K562 (cell line): ENCODE measurements at regions not wholly inside any gene's neighbourhood (a gene's known extent, or its start where the extent isn't known, plus 50 kb on each side); places are given as distances from the start of the nearest gene placed in this dataset.

Experiments used
- ATAC-seq: fragments of 200-7000 bp; cut with Tn5 transposase; 3 replicates; pipeline ENCODE4 v1.9.1; 2020; ENCODE audit warnings: moderate library complexity
- BruUV-seq: library from RNA; stranded (reverse); fragments of 400-500 nt; replicated peaks from 2 replicates; lab custom pipeline; 2021; lab: Mats Ljungman, UMichigan
- CTCF ChIA-PET: fragments of 300-600 bp; formaldehyde crosslinking; extraction: SDS; loops from one replicate; lab custom pipeline; 2021; ENCODE audit warnings: low intra/inter-chr PET ratio; lab: Yijun Ruan, JAX
- POLR2A ChIA-PET: fragments of 300-600, 350-650 bp; sonication (Branson Sonifier 250); formaldehyde crosslinking; extraction: SDS; loops from one replicate; lab custom pipeline; 2021; ENCODE audit warnings: antibody characterized with exemption, inconsistent platforms; lab: Yijun Ruan, JAX
- DNase-seq, 4 experiments: peaks; one replicate each; pipeline versions ENCODE4 v3.0.0 to v3.0.0-alpha.2; 2011 to 2018; ENCODE audit warnings: low spot score in 3 of 4, mixed read lengths in 3 of 4; ENCODE audit errors: extremely low read depth in 1 of 4
- FAIRE-seq: peaks from 2 replicates; lab custom pipeline; 2011; peaks lifted over from hg19 to GRCh38; lab: Jason Lieb, UNC
- H2AFZ ChIP-seq: 2 replicates; pipeline ENCODE4 v1.6.0; 2011; ENCODE audit warnings: low read depth, low read length, control low read depth, inconsistent platforms
- H3K27ac ChIP-seq: fragments of 200-600 bp; 3 replicates; pipeline ENCODE4 v1.8.0; 2011; ENCODE audit warnings: low read depth, mild to moderate bottlenecking, control low read depth, inconsistent platforms, low read length, moderate library complexity, mixed read lengths; ENCODE audit errors: extremely low read depth
- H3K27me3 ChIP-seq, 2 experiments: fragments of 300-600 bp in 1 of 2; 2 replicates in 1 of 2; 3 replicates in 1 of 2; pipeline versions ENCODE4 v1.6.0 to v1.8.0; 2011; ENCODE audit warnings: inconsistent platforms in 2 of 2, low read length in 2 of 2, mild to moderate bottlenecking in 1 of 2, mixed read lengths in 1 of 2, moderate library complexity in 1 of 2; ENCODE audit not compliant: control insufficient read depth in 2 of 2, insufficient read depth in 2 of 2
- H3K36me3 ChIP-seq: fragments of 300-600 bp; 3 replicates; pipeline ENCODE4 v1.8.0; 2011; ENCODE audit warnings: mild to moderate bottlenecking, low read length, inconsistent platforms; ENCODE audit not compliant: control insufficient read depth, insufficient read depth
- H3K4me1 ChIP-seq, 2 experiments: fragments of 200-600 bp in 1 of 2; replicated peaks in 1 of 2; 2 replicates in 1 of 2; 3 replicates in 1 of 2; pipeline versions ENCODE4 v1.5.1 to v1.8.0; 2011; ENCODE audit warnings: inconsistent platforms in 2 of 2, low read length in 2 of 2, mild to moderate bottlenecking in 1 of 2, mixed read lengths in 1 of 2, moderate library complexity in 1 of 2; ENCODE audit not compliant: control insufficient read depth in 2 of 2, insufficient read depth in 2 of 2
- H3K4me2 ChIP-seq: 2 replicates; pipeline ENCODE4 v1.6.1; 2011; ENCODE audit warnings: low read length, control low read depth, inconsistent platforms, mixed read lengths; ENCODE audit not compliant: insufficient read depth
- H3K4me3 ChIP-seq: fragments of 200-600 bp; sonication (generic), shearing (Covaris generic); 2 replicates; pipeline ENCODE4 v1.5.1; 2016; ENCODE audit warnings: control low read depth, inconsistent platforms
- H3K79me2 ChIP-seq: fragments of 200-600 bp; 3 replicates; pipeline ENCODE4 v1.8.0; 2011; ENCODE audit warnings: low read length, inconsistent platforms; ENCODE audit not compliant: control insufficient read depth, insufficient read depth
- H3K9ac ChIP-seq, 2 experiments: 2 replicates each; pipeline versions ENCODE4 v1.6.0 to v1.6.1; 2011; ENCODE audit warnings: low read depth in 2 of 2, low read length in 2 of 2, control low read depth in 1 of 2, inconsistent platforms in 1 of 2, mild to moderate bottlenecking in 1 of 2, mixed read lengths in 1 of 2; ENCODE audit not compliant: insufficient read depth in 1 of 2
- H3K9me1 ChIP-seq: one replicate; pipeline ENCODE4 v1.6.0; 2011; ENCODE audit warnings: inconsistent platforms, mild to moderate bottlenecking, low read length, moderate library complexity; ENCODE audit not compliant: control insufficient read depth, insufficient read depth
- H3K9me3 ChIP-seq: replicated peaks from 2 replicates; pipeline ENCODE4 v1.5.1; 2011; ENCODE audit warnings: low read depth, low read length, inconsistent platforms; ENCODE audit not compliant: control insufficient read depth, insufficient read depth
- H4K20me1 ChIP-seq: replicated peaks from 2 replicates; pipeline ENCODE4 v1.6.1; 2011; ENCODE audit warnings: low read length, inconsistent platforms, mixed read lengths; ENCODE audit not compliant: control insufficient read depth, insufficient read depth
- ARID2 ChIP-seq: fragments of 450-650 bp; IDR thresholded peaks from 2 replicates; pipeline ENCODE4 v1.6.1; 2017; ENCODE audit warnings: antibody characterized with exemption, mild to moderate bottlenecking
- CHCHD3 ChIP-seq: fragments of 250-450 bp; sonication (Bioruptor Pico); IDR thresholded peaks from 2 replicates; pipeline ENCODE4 v2.1.2; 2022; ENCODE audit warnings: mild to moderate bottlenecking
- MTA2 ChIP-seq: fragments of 450-650 bp; IDR thresholded peaks from 2 replicates; pipeline ENCODE4 v1.6.1; 2016; ENCODE audit warnings: low read depth
- MTF1 ChIP-seq: fragments of 250-450 bp; sonication (Bioruptor Pico); IDR thresholded peaks from 2 replicates; pipeline ENCODE4 v1.9.0; 2021; ENCODE audit warnings: moderate library complexity, mild to moderate bottlenecking, inconsistent platforms, borderline replicate concordance
- RFX1 ChIP-seq: fragments of 450-650 bp; IDR thresholded peaks from 2 replicates; pipeline ENCODE4 v1.6.1; 2016; ENCODE audit warnings: mild to moderate bottlenecking, moderate library complexity
- TAF9B ChIP-seq: fragments of 450-650 bp; IDR thresholded peaks from 2 replicates; pipeline ENCODE4 v1.6.1; 2018; ENCODE audit warnings: mild to moderate bottlenecking; ENCODE audit not compliant: partially characterized antibody
- ZBTB17 ChIP-seq: fragments of 450-650 bp; formaldehyde crosslinking; IDR thresholded peaks from 2 replicates; pipeline ENCODE4 v1.4.0; 2020; ENCODE audit warnings: mild to moderate bottlenecking
- ZC3H8 ChIP-seq: fragments of 450-650 bp; IDR thresholded peaks from 2 replicates; pipeline ENCODE4 v1.6.1; 2017
- ZNF124 ChIP-seq: sonication (generic); formaldehyde crosslinking; IDR thresholded peaks from 2 replicates; pipeline ENCODE4 v1.8.1; 2022; ENCODE audit warnings: missing genetic modification reagents
- ZNF696 ChIP-seq: fragments of 250-450 bp; sonication (Bioruptor Pico); conservative IDR thresholded peaks from 2 replicates; pipeline ENCODE4 v1.4.0; 2020; ENCODE audit warnings: mild to moderate bottlenecking, moderate library complexity
- WGBS: fragments of 100-300 bp; shearing (Covaris generic); methylation state at CpG from one replicate; pipeline ENCODE4 v1.1.6; 2016; ENCODE audit warnings: low coverage, mixed read lengths; ENCODE audit not compliant: insufficient coverage; ENCODE audit errors: missing lambda C conversion rate; 5-methylcytosine and 5-hydroxymethylcytosine counted together
- in situ Hi-C: fragments of 300-500 bp; cut with MboI; formaldehyde crosslinking; loops from 4 replicates; pipeline ENCODE4 v1.15.0; 2018; ENCODE audit warnings: inconsistent platforms, mixed read lengths
- intact Hi-C: fragments of 100-400 bp; cut with micrococcal nuclease; formaldehyde crosslinking; loops from 2 replicates; pipeline ENCODE4 v1.14.2; 2022
- TF ChIP-seq, protein P1 (sequence below): sonication (generic); formaldehyde crosslinking; IDR thresholded peaks from 2 replicates; pipeline ENCODE4 v1.8.0; 2022; ENCODE audit warnings: mild to moderate bottlenecking, missing genetic modification reagents
- TF ChIP-seq, protein P2 (sequence below): fragments of 450-650 bp; formaldehyde crosslinking; IDR thresholded peaks from 2 replicates; pipeline ENCODE4 v1.4.0; 2022; ENCODE audit warnings: missing genetic modification characterization
- TF ChIP-seq, protein P3 (sequence below), 2 experiments: fragments of 450-650 bp in 1 of 2; sonication (generic) in 1 of 2; formaldehyde crosslinking in 1 of 2; IDR thresholded peaks in 1 of 2; conservative IDR thresholded peaks in 1 of 2; 2 replicates each; pipeline versions ENCODE4 v1.6.1 to v1.8.1; 2016 to 2023; ENCODE audit warnings: mild to moderate bottlenecking in 2 of 2, moderate library complexity in 2 of 2, inconsistent platforms in 1 of 2, missing genetic modification reagents in 1 of 2

DNA sequence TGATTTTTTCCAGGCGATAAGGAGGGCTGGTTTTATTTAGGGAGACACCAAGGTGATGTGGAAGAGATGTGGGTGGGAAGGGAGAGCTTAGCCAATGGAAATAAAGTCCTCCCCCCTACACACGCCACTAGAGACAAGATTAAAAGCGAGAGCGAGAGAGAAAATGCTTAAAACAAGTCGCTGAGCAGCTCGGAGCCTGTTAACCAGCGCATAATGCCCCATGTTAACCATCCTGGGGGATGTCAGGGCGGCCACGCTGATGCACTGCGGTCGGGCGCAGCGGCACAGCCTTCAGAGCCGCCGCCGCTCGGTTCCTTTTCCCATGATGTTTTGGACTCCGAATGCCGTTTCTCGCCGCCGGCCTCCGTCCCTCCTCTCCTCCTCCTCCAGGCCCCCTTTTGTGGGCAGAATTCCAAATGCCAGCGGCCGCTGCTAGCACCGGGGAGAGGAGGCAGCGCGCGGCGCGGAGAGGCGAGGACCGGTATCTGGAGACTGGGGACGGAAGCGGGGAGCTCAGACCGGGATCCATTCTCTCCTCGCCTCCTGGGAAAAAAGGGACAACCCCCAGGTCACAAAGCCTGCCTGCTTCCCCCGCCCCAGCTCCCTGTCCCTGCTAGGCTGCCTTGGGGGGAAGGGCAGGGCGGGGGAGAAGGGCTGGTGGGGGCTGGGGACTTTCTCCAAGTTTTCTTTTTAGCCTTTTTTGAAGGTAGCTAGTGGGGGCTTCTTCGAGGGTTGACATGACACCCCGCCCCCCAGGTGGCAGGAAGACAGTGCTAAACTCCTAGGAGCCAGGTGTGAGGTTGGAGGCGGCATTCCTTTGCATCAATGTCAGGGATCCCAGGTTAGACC is 98.1 kb upstream of the CCL2 start:
- no peaks in the 10 kb centered on the region for H3K79me2 ChIP-seq
- no peak overlapping the region for H2AFZ ChIP-seq
- FAIRE-seq (no peak), ATAC-seq (no peak), DNase-seq (no peak)
- ChIA-PET CTCF (no interaction called here), POLR2A (interaction anchor here (0.7 to 0.8 kb wide), 3 partner anchors 11 to 286 kb away, joined by 3 read pairs; no protein-coding TSS in a partner anchor)
- H3K36me3 ChIP-seq: no peaks in the 10 kb centered on the region
- peaks cover 6 to 27% of the 10 kb centered on the region in 2 experiments; a peak in 3 of 5 replicates for H3K27me3 ChIP-seq
- no TSS peak for BruUV-seq
- TF ChIP-seq MTF1 (CRISPR knock-in tag) (no peak), RFX1 (no peak), ARID2 (no peak), TAF9B (no peak), ZC3H8 (no peak), ZNF696 (CRISPR knock-in tag) (no peak), MTA2 (no peak), ZNF124 (no peak), CHCHD3 (CRISPR knock-in tag) (no peak), ZBTB17 (CRISPR knock-in tag) (no peak)
- TF ChIP-seq, protein P1, sequence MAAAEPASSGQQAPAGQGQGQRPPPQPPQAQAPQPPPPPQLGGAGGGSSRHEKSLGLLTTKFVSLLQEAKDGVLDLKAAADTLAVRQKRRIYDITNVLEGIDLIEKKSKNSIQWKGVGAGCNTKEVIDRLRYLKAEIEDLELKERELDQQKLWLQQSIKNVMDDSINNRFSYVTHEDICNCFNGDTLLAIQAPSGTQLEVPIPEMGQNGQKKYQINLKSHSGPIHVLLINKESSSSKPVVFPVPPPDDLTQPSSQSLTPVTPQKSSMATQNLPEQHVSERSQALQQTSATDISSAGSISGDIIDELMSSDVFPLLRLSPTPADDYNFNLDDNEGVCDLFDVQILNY (CRISPR knock-in tag): no peak
- TF ChIP-seq, protein P2, sequence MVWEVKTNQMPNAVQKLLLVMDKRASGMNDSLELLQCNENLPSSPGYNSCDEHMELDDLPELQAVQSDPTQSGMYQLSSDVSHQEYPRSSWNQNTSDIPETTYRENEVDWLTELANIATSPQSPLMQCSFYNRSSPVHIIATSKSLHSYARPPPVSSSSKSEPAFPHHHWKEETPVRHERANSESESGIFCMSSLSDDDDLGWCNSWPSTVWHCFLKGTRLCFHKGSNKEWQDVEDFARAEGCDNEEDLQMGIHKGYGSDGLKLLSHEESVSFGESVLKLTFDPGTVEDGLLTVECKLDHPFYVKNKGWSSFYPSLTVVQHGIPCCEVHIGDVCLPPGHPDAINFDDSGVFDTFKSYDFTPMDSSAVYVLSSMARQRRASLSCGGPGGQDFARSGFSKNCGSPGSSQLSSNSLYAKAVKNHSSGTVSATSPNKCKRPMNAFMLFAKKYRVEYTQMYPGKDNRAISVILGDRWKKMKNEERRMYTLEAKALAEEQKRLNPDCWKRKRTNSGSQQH (CRISPR knock-in tag): no peak
- TF ChIP-seq, protein P3, sequence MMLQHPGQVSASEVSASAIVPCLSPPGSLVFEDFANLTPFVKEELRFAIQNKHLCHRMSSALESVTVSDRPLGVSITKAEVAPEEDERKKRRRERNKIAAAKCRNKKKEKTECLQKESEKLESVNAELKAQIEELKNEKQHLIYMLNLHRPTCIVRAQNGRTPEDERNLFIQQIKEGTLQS (IDR thresholded peaks at IDR 0.05): no peak
- TF ChIP-seq, protein P3 (CRISPR knock-in tag; conservative IDR thresholded peaks at IDR 0.05): no peak
- H3K9me1 ChIP-seq: no peaks in the 10 kb centered on the region
- H3K9ac ChIP-seq: no peak overlapping the region
- no peaks in the 10 kb centered on the region for H3K9me3 ChIP-seq
- H4K20me1 ChIP-seq: 0 out of 2 replicates have a peak, but pooled peaks cover 3% of the 10 kb centered on the region
- WGBS: 15% methylated on average over 27 of the region's 42 CpGs
- H3K27ac ChIP-seq: no peak overlapping the region
- intact Hi-C loops (no loop called here), in situ Hi-C loops (no loop called here)
- H3K4me1 ChIP-seq: no peaks in the 10 kb centered on the region
- H3K4me2 ChIP-seq: no peak overlapping the region
- H3K4me3 ChIP-seq: no peak overlapping the region
